DMS53 treated with DMSO at 0.1 percent for 48 hours (cell line): ENCODE measurements at regions not wholly inside any gene's neighbourhood (a gene's known extent, or its start where the extent isn't known, plus 50 kb on each side); places are given as distances from the start of the nearest gene placed in this dataset.
A peak's percentile ranks its signal among the peaks of the same experiment; 100 is the strongest.
"Not testable (repeated sequence)": the region's sequence is repeated elsewhere in the genome, so short reads cannot be mapped to it uniquely, and the experiment has no call there.

Experiments
- DNase-seq: peaks from one replicate; lab custom pipeline; 2025; ENCODE audit not compliant: unreplicated experiment; lab: John Stamatoyannopoulos, UW

DNA sequence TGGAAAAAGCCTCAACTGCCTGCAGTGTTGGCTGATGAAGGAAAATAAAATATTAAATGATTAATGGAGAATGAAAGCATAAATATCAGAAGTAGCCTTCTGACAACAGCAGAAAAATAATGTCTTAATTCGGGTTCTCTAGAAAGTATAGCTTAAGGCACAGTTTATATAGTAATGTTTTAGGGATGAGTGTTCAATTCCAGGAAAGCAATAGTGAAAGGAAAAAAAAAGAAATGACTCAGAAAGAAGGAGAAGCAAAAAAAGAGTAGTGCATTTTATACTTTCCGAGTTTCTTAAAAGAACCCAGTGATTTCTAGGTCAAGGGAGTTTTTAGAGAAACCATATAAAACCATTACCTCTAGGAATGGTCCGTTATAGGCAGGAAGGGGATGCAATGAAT is 137.3 kb downstream of the HTR1B start:
- no peak for DNase-seq

DNA sequence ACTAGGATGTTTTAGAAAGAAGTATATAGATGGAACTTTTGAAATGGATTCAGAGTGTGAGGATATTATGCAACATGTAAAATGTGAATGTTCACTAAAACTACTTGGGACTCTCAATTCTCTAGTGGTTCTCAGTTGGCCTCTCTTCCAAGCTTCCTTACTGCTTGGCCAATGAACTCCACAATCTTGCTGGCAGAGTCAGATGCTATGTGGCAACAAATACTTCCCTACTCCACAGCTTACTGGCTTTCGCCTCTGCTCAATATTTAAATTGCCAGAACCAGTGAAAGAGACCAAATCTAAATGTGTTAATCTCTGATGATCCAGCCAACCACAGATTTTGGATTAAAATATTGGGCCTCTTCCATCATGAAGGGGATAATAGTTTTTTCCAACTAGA is 138.4 kb downstream of the HTR1B start:
- no peak for DNase-seq

DNA sequence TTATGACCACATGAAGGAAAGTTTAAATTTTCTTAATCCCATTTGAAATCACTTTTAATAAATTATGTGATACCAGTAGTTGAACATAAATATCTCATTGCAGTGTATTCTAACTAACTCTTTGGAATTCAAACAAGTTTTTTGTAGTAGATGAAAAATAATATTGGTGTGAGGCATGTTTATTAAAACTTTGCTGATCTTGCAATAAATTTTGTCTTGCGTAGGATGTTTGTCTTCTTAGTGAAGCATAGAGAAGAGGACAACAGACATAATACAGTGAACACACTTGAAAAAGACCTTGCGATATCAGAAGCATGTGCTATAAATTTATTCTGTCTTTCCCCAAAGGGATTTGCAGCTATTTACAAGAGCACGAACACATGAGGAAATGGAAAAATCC is 140.7 kb downstream of the HTR1B start:
- DNase-seq: peak; percentile 1

DNA sequence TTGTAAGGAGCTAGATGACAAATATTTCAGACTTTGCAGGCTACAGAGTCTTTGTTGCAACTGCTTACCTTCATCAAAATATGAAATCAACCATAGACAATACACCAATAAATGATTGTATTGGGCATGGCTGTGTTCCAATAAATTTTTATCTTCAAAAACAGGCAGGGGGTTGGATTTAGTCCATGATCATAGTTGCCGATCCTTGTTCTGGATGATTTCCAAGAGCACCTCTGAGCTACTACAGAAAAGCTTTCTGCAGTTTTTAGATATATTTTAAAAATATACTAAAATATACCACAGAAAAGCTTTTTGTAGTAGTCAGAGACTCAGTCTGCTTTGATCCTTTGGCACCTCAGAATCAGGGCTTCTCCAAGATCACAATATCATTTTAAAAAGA is 145.0 kb downstream of the HTR1B start:
- no peak for DNase-seq

DNA sequence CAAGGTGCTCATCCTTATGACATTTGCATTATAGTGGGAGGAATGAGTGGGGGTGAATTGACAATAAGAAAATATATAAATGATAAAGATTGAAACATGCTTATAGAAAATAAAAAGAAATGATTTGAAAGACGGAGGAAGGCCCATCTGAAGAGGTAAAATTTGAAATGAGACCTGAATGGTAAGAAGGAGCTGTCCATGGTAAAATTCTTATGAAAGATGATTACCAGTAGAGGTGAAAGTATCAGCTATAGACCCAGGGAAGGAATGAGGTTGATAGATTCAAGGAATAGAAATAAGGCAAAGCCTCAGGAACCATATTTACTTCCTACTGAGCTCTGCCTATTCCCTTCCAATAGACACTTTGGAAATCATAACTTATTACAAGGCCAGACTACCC is 149.7 kb downstream of the HTR1B start:
- no peak for DNase-seq

DNA sequence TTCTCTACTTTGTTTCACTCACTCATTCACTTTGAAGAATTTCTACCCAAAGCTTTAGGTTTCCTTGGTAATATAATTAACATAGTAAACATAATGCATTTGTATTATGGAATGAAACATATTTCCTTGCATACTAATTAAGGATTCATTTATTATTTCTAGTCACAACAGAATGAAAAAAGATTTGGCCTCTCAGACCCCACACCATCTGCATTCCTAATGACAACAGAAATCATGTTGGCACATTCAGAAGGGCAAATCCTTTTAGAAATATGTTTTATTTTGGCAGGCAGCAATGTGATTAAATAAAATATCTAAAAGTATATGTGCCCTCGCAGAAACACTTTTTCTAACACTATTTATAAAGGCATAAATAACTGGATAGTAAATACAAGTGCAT is 163.4 kb downstream of the HTR1B start:
- DNase-seq: no peak

DNA sequence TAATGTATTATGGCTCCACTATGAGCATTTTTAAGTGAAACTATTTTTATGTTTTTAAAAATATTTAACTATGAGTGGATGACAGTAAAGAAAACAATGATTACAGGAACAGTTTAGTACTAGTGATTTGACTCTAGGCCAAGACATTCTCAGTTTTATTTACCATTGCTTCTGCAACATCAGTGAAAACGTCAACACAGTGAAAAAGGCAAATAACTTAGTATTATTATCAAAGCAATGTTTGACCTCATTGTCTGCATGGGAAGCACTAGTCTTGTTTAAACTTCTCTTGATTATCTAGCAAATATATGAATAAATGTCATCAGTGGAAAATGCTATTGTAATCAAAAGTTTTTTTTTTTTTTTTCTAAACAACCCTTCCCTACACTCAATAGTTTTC is 165.0 kb downstream of the HTR1B start:
- peak; percentile 18 for DNase-seq

DNA sequence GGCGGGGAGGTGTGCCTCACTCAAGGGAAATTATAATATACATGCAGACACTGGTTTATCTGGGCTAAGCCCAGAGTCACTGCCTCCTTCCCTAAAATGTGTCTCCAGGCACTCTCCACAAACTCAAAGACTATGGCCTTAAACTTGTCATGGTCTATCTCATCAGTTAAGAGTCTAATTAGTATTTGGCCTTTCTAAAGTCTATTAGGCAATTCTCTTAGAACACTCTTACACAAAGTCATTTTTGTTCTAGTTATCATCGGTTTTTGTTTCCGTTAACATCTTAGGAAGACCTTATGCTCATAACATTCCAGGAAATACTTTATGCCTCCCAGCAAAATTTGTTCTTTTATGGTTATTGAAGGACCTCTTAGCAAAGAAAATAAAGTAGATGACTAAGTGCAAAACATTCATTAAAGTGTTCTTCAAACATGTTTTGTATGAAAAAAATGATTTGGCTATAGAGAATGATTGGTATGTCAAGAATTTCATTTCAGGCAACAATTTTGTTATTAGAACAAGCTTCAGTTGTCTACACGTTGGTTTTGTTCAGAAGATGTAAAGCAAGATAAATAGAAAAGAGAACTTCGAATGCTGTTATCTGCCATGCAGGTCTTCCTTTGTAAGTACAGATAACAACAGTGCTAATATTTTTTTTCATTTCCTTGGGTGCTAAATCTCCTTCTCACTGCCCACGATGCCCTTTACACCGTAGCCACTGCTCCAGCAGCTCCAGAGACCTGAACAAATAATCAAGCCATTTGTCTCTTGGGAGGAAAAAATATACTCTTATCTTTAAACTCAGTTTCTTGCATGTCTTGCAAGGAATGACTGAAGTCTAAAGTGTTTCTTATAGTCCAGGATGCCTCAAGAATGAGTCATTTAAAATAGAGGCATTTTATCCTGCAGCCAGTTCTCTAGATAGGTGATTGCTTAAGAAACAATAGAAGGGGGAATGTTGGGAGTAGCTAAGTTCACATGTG is 170.4 kb downstream of the HTR1B start:
- DNase-seq: no peak

DNA sequence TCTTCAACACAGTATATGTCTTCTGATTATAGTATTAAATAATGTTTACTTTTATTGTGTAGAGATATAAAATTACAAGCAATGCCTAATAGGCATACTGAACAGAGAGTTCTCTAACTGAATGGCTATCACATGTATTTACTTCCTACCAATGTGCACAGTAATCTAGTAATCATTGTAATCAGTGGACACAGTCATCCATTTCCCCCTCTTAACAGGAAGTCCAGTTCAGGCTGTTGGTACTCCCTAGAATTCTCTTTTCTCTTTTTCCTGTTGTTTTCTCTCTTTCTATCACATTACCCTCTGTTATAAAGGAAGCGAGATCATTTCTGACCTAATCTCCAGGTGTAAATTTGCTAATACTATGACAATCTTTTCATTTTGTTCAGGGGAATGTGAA is 172.5 kb downstream of the HTR1B start:
- no peak for DNase-seq

DNA sequence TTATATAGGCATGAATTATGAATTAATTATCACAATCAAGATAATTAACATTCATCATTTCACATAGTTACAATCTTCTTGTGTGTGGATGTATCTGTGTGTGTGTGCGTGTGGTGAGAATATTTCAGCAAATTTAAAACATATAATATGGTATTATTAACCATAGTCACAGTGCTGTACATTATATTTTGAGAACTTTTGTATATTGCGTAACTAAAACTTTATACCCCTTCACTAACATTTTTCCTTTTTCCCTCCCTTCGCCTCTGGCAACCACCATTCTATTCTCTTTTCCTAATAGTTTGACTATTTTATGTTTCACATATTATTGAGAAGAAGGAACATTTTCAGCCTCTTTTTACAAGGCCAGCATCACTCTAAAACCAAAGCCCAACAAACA is 176.8 kb downstream of the HTR1B start:
- no peak for DNase-seq

DNA sequence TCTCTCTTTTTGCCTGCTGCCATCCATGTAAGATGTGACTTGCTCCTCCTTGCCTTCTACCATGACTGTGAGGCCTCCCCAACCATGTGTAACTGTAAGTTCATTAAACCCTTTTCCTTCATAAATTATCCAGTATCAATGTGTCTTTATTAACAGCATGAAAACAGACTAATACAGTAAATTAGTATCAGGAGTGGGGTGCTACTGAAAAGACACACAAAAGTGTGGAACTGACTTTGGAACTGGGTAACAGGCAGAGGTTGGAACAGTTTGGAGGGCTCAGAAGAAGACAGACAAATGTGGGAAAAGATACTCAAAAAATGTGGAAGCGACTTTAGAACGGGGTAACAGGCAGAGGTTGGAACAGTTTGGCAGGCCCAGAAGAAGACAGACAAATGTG is 189.4 kb downstream of the HTR1B start:
- DNase-seq: no peak

DNA sequence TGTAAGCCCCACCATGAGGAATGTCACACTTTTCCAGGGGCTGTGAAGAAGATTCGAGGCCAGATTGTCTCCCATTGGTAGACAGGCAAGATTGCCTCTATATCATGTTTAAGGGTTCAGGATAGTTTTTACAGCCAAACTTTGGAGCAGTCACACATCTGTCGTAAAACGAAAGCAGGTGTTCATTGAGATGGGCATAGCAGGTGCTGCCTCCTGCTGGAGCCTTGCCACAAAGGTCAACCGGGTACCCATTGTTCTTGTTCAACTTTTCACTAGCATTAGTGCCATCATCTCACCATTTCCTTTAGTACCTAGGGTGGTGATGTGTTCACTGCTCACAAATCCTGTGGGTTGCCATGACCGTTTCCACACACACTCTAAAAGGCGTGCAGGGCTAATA is 198.3 kb downstream of the HTR1B start:
- no peak for DNase-seq

DNA sequence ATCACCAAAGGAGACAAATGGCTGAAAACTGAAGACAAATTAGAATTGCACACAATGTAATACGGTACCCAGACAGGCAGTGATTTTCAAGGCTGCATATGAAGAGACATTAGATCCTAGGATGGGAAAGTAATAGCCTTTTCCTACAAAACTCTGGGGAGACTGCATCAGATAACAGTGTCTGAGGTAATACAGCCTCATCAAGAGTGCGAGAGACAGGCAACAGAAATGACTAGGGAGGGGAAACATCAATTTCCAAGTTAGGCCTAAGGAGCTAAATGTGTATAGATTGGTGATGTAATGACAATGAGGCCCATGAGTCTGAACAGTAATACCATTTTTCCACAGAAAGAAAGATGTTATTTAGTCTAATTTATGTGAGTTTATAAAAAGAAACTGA is 200.3 kb downstream of the HTR1B start:
- no peak for DNase-seq

DNA sequence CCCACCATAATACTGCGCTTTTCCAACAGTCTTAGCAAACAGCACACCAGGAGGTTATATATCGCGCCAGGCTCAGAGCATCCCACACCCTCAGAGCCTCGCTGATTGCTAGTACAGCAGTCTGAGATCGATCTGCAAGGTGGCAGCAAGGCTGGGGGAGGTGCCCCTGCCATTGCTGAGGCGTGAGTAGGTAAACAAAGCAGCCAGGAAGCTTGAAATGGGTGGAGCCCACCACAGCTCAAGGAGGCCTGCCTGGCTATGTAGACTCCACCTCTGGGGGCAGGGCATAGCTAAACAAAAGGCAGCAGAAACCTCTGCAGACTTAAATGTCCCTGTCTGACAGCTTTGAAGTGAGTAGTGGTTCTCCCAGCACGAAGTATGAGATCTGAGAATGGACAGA is 211.5 kb downstream of the HTR1B start:
- DNase-seq: not testable (repeated sequence)

DNA sequence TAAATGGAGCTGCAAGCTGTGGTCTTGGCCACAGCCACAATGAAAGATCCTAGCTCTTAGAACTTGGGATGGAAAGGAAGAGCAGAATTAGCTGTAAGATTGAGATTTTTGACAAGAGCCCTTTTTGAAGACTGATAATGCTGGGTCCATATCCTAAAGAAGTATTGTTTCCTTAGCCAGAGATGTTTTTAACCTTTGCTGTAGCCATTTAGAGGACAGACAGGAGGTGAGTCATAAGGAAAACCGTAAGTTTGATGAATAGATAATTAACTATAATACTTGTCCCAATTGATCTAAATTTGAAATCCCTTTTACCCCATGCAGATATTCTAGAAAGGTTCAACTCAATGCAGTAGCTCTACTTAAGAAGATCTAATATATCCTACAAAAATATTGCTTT is 213.7 kb downstream of the HTR1B start:
- DNase-seq: no peak

DNA sequence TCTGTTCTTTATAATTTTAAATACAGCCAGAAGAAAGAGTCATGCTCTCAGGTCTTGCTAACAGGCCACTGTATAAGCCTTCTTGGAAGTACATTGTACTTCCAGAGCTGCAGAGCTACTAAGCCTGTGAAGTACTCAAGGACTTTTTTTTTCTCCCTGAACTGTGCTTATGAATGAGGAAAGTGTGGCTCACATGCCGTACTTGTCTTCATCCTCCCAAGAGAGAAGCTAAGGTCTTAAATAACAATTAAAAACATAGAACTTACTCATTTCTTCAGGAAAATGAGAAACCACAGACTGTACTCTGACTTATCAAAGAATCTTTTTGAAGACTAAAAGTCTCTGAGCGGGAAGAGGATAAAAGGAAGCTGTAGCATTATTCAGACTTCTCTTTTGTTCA is 218.3 kb downstream of the HTR1B start:
- no peak for DNase-seq

DNA sequence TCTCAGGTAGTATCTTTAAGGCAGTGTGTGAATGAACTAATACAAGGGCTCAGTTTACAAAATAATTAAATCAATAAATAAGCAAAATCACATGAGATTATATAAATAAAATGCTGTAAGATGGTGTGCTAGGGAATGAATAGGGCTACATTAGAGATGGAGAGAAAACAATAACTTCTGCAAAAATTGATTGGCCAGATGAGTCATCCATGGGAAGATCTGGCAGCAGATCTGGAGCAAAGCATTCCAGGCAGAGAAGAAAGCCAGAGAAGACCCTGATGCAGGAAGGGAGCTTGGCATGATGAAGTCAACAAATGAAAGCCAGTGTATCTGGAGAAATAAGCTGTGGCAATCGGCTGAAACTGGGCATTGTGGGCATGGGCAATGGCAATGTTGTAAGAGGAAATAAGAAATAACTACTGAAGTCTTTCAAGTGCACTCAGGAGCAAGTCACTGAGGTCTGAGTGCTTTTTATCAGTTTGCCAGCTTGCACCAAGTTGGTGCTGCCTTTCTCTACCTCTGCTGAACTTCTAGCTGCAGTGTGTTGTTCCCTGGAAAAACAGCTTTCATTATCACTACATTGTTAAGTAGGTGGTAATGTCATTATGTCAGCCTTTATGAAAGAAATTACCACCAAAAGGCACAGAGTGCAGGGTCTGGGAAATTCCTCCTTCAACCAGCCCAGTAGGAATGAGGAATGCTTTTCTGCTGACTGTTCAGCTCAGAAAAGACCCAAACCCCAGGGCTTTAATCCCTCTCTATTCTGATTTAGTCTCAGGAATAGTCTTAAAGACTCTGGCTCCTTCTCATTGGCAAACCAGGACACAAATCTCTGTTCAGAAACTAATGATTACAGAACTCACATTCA is 231.6 kb downstream of the HTR1B start:
- no peak for DNase-seq

DNA sequence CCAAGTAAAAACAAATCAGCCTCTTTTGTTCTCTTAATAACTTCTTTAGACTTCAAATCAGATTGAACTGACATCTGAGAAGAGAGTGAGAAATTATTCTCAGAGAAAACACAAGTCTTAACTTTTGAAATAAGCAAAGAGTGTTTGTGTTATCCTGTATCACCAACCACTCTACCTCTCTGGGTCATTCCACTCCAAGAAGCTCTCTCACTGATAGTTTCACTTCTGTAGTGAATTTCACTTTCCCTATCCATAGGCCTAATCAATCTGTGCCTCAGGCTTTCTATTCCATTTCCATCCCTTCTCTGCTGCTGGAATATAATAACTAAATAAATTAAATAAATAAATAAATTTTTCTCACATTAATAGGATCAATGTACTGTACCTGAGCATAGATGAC is 235.0 kb downstream of the HTR1B start:
- DNase-seq: no peak

DNA sequence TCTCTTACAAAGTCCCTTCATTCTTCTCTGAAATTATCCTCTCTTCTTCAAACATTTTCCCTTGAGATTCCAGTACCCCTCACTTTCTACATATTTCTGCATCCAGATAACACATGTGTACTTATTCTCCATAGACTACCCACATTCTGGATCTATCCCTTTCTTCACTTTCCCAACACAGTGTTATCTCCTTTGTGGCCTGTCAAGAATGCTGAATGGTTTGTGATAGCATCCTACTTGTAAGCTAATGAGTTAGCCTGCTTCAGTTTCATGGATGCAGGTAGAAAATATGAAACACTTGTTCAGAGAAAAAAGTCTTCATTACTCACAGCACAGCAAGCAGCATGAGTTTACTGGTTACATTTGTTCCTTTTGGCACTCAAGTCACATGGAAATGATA is 245.4 kb downstream of the HTR1B start:
- no peak for DNase-seq

DNA sequence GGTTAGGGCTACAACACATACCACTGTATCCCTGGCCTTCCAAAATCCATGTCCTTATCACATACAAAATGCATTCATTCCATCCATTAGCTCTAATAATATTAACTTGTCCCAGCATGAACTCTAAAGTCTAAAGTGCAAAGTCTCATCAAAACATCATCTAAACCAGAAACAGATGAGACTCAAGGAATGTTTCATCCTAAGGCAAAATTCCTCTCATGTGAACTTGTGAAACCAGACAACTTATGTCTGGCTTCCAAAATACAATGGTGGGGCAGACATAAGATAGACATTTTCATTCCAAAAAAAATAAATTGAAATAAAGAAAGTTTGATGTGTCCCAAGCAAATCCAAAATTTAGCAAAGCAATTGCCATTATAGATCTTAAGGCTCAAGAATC is 257.4 kb downstream of the HTR1B start:
- no peak for DNase-seq

DNA sequence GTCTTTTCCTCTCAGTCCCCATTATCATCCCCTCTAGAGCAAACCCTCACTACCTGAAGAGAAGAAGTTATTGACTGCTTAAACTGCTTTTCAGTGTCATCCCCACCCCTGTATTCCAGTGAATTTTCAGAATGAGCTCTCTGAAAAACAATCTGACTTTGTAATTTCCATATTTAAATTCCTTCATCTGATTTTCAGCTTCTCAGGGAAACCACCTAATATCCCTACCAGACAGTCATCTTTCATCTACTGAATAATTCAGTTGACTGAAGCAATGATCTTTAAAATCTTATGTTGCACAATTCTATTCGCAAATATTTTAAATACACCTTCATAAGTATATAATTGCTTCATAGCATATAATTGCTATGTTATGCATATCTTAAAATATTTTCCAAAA is 258.7 kb downstream of the HTR1B start:
- no peak for DNase-seq

DNA sequence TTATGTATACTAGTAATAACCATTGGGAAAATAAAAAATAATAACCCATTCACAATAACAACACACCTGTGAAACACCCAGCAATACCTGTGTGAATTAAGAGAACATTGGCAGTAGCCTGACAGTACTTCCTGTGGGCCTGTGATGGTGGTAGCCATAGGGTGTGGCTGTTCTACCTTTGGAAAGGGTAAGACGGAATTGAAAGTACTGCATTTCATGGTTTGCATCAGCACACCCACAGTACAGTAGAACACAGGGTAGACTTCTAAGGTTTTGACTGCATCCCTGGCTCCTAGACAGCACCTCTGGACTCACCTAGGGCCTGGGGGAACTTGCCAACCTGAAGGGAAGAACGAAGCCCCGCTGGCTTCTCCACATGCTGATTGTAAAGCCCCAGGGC is 279.8 kb downstream of the HTR1B start:
- DNase-seq: no peak
